Neural crest cell (in vitro differentiated cells): ENCODE measurements at regions not wholly inside any gene's neighbourhood (a gene's known extent, or its start where the extent isn't known, plus 50 kb on each side); places are given as distances from the start of the nearest gene placed in this dataset.
"Not testable (repeated sequence)": the region's sequence is repeated elsewhere in the genome, so short reads cannot be mapped to it uniquely, and the experiment has no call there.

Source experiments
- DNase-seq: peaks from one replicate; pipeline ENCODE4 v3.0.0; 2021; ENCODE audit warnings: low read depth, mixed read lengths, low spot score
- H3K27ac Mint-ChIP-seq: one replicate; pipeline ENCODE4 v1.8.0; 2021; ENCODE audit warnings: mild to moderate bottlenecking, mixed read lengths; ENCODE audit not compliant: unreplicated experiment
- H3K27me3 Mint-ChIP-seq: 2 replicates; pipeline ENCODE4 v1.8.0; 2021; ENCODE audit warnings: low read depth, mild to moderate bottlenecking, mixed read lengths
- H3K36me3 Mint-ChIP-seq: 2 replicates; pipeline ENCODE4 v1.8.0; 2021; ENCODE audit warnings: low read depth, mild to moderate bottlenecking, mixed read lengths
- H3K4me1 Mint-ChIP-seq: 2 replicates; pipeline ENCODE4 v1.8.0; 2021; ENCODE audit warnings: mixed read lengths
- H3K4me3 Mint-ChIP-seq: one replicate; pipeline ENCODE4 v1.8.0; 2021; ENCODE audit warnings: mild to moderate bottlenecking, mixed read lengths
- H3K9me3 Mint-ChIP-seq: 2 replicates; pipeline ENCODE4 v1.8.0; 2021; ENCODE audit warnings: mixed read lengths
- CTCF ChIP-seq: fragments of 200-600 bp; sonication (generic); conservative IDR thresholded peaks from 2 replicates; pipeline ENCODE4 v1.5.0; 2021; ENCODE audit warnings: antibody characterized with exemption, mild to moderate bottlenecking

GRCh38 chr2:126952216-126952615 is 53.5 kb downstream of the TEX51 start:
- Mint-ChIP-seq H3K27me3 (no peaks in the 10 kb centered on the region), H3K9me3 (peaks cover 5% of the 10 kb centered on the region), H3K27ac (no peak overlapping the region), H3K36me3 (no peaks in the 10 kb centered on the region), H3K4me3 (no peak overlapping the region), H3K4me1 (peaks cover 12% of the 10 kb centered on the region)
- no peak for TF ChIP-seq CTCF
- DNase-seq = no peak

- Mint-ChIP-seq H3K4me1 (peaks cover 12% of the 10 kb centered on the region), H3K4me3 (no peak overlapping the region), H3K27me3 (no peaks in the 10 kb centered on the region), H3K27ac (no peak overlapping the region), H3K36me3 (no peaks in the 10 kb centered on the region), H3K9me3 (peaks cover 5% of the 10 kb centered on the region)
- TF ChIP-seq CTCF = no peak
- DNase-seq = no peak
These were observed 54.8 kb downstream of the TEX51 start for GRCh38 chr2:126953483-126953882.

GRCh38 chr2:126954831-126955230 is 56.1 kb downstream of the TEX51 start:
- DNase-seq = no peak
- Mint-ChIP-seq H3K4me3 (no peak overlapping the region), H3K27ac (no peak overlapping the region), H3K9me3 (peaks cover 5% of the 10 kb centered on the region), H3K4me1 (peaks cover 12% of the 10 kb centered on the region), H3K36me3 (peaks cover 3% of the 10 kb centered on the region), H3K27me3 (no peaks in the 10 kb centered on the region)
- TF ChIP-seq CTCF = no peak

- H3K4me3 Mint-ChIP-seq, H3K9me3 Mint-ChIP-seq, DNase-seq, H3K36me3 Mint-ChIP-seq, H3K27me3 Mint-ChIP-seq, H3K27ac Mint-ChIP-seq: not testable (repeated sequence)
- peaks cover 12% of the 10 kb centered on the region for H3K4me1 Mint-ChIP-seq
These were observed 58.1 kb downstream of the TEX51 start for GRCh38 chr2:126956773-126957172.

GRCh38 chr2:126963390-126963789 is 64.7 kb downstream of the TEX51 start:
- peaks cover 6% of the 10 kb centered on the region for H3K36me3 Mint-ChIP-seq
- no peak for DNase-seq
- no peak overlapping the region for H3K4me3 Mint-ChIP-seq
- H3K4me1 Mint-ChIP-seq = no peaks in the 10 kb centered on the region
- TF ChIP-seq CTCF = no peak
- peaks cover 6% of the 10 kb centered on the region for H3K27me3 Mint-ChIP-seq
- H3K27ac Mint-ChIP-seq = no peak overlapping the region
- H3K9me3 Mint-ChIP-seq = peaks cover 17% of the 10 kb centered on the region

GRCh38 chr2:126966601-126967000 is 67.9 kb downstream of the TEX51 start:
- no peak for TF ChIP-seq CTCF
- Mint-ChIP-seq H3K27ac (no peak overlapping the region), H3K27me3 (peaks cover 10% of the 10 kb centered on the region), H3K4me1 (no peaks in the 10 kb centered on the region), H3K4me3 (no peak overlapping the region), H3K9me3 (peaks cover 10% of the 10 kb centered on the region), H3K36me3 (peaks cover 3% of the 10 kb centered on the region)
- DNase-seq = no peak
